Ovary (tissue), 3 donors: ENCODE measurements at regions not wholly inside any gene's neighbourhood (a gene's known extent, or its start where the extent isn't known, plus 50 kb on each side); places are given as distances from the start of the nearest gene placed in this dataset.

ENCODE experiments used
- CTCF ChIP-seq, 3 donors: fragments of 450-650 bp in 2 of 3; fragments of 200-600 bp in 1 of 3; IDR thresholded peaks; one replicate each; pipeline versions ENCODE4 v1.5.1 to v1.8.0; 2016 to 2022; ENCODE audit warnings: antibody characterized with exemption in 3 of 3, mild to moderate bottlenecking in 1 of 3
- EP300 ChIP-seq: sonication (generic); formaldehyde crosslinking; IDR thresholded peaks from one replicate; pipeline ENCODE4 v1.6.1; 2017; ENCODE audit warnings: antibody characterized with exemption
- donor health status: DM: no; HTN: no; CAD: no.

GRCh38 chr7:26991796-26992195 is 104.0 kb downstream of the HOXA1 start:
- TF ChIP-seq CTCF (IDR thresholded peaks at IDR 0.05) (no peak), EP300 (no peak)
